Keratinocyte (primary cell): ENCODE measurements at regions not wholly inside any gene's neighbourhood (a gene's known extent, or its start where the extent isn't known, plus 50 kb on each side); places are given as distances from the start of the nearest gene placed in this dataset.

Source experiments
- DNase-seq: peaks from one replicate; pipeline ENCODE4 v3.0.0-alpha.2; 2011; ENCODE audit warnings: low read depth, missing footprints, low spot score
- FAIRE-seq: peaks from 2 replicates; lab custom pipeline; 2011; peaks lifted over from hg19 to GRCh38; lab: Jason Lieb, UNC
- H2AFZ ChIP-seq: 2 replicates; pipeline ENCODE4 v1.6.0; 2012; ENCODE audit warnings: low read length, control low read depth, inconsistent platforms; ENCODE audit not compliant: control insufficient read depth
- H3K27ac ChIP-seq: 2 replicates; pipeline ENCODE4 v1.5.1; 2011; ENCODE audit warnings: low read length; ENCODE audit not compliant: control insufficient read depth, insufficient read depth
- H3K27me3 ChIP-seq: 3 replicates; pipeline ENCODE4 v1.6.0; 2011; ENCODE audit warnings: low read length; ENCODE audit not compliant: control insufficient read depth, insufficient read depth; ENCODE audit errors: extremely low read depth
- H3K36me3 ChIP-seq, 2 experiments: 2 replicates in 1 of 2; 3 replicates in 1 of 2; pipeline ENCODE4 v1.5.1; 2011; ENCODE audit warnings: low read length in 2 of 2, mild to moderate bottlenecking in 1 of 2; ENCODE audit not compliant: control insufficient read depth in 2 of 2, insufficient read depth in 2 of 2; ENCODE audit errors: extremely low read depth in 1 of 2
- H3K4me1 ChIP-seq: 3 replicates; pipeline ENCODE4 v1.5.1; 2011; ENCODE audit warnings: low read length; ENCODE audit not compliant: control insufficient read depth, insufficient read depth; ENCODE audit errors: extremely low read depth
- H3K4me2 ChIP-seq: 3 replicates; pipeline ENCODE4 v1.6.0; 2011; ENCODE audit warnings: low read depth, low read length; ENCODE audit not compliant: control insufficient read depth, insufficient read depth; ENCODE audit errors: extremely low read depth
- H3K4me3 ChIP-seq, 3 experiments: fragments of 200-600 bp in 1 of 3; sonication (generic) in 1 of 3; 2 replicates in 2 of 3; 3 replicates in 1 of 3; pipeline ENCODE4 v1.5.1; 2011 to 2016; ENCODE audit warnings: low read length in 3 of 3, mild to moderate bottlenecking in 3 of 3, control low read depth in 2 of 3, inconsistent platforms in 1 of 3, low read depth in 1 of 3, mixed read lengths in 1 of 3, mixed run types in 1 of 3, moderate library complexity in 1 of 3; ENCODE audit not compliant: control insufficient read depth in 2 of 3, insufficient read depth in 2 of 3; ENCODE audit errors: extremely low read depth in 1 of 3
- H3K79me2 ChIP-seq: 2 replicates; pipeline ENCODE4 v1.6.0; 2012; ENCODE audit warnings: low read length; ENCODE audit not compliant: control insufficient read depth, insufficient read depth
- H3K9ac ChIP-seq: 3 replicates; pipeline ENCODE4 v1.6.0; 2011; ENCODE audit warnings: low read length; ENCODE audit not compliant: control insufficient read depth, insufficient read depth; ENCODE audit errors: extremely low read depth
- H3K9me1 ChIP-seq: 3 replicates; pipeline ENCODE4 v1.6.0; 2011; ENCODE audit warnings: low read length; ENCODE audit not compliant: control insufficient read depth, insufficient read depth; ENCODE audit errors: extremely low read depth
- H3K9me3 ChIP-seq: 2 replicates; pipeline ENCODE4 v1.5.1; 2012; ENCODE audit warnings: low read depth, low read length; ENCODE audit not compliant: control insufficient read depth
- H4K20me1 ChIP-seq: 3 replicates; pipeline ENCODE4 v1.6.0; 2011; ENCODE audit warnings: low read length; ENCODE audit not compliant: control insufficient read depth, insufficient read depth; ENCODE audit errors: extremely low read depth
- CTCF ChIP-seq, 3 experiments: IDR thresholded peaks in 1 of 3; conservative IDR thresholded peaks in 1 of 3; optimal IDR thresholded peaks in 1 of 3; 2 replicates in 2 of 3; 3 replicates in 1 of 3; pipeline versions ENCODE3 to v1.5.1; 2011; ENCODE audit warnings: low read length in 3 of 3, mild to moderate bottlenecking in 3 of 3, moderate library complexity in 2 of 3, control low read depth in 1 of 3, inconsistent platforms in 1 of 3; ENCODE audit not compliant: insufficient read depth in 2 of 3; ENCODE audit errors: extremely low read depth in 1 of 3
- EZH2 ChIP-seq: IDR thresholded peaks from one replicate; pipeline ENCODE4 v1.6.1; 2012; ENCODE audit warnings: inconsistent platforms, mild to moderate bottlenecking, low read length, moderate library complexity
- dilution Hi-C: fragments of 300-500 bp; cut with MboI; formaldehyde crosslinking; loops from one replicate; pipeline ENCODE4 v1.7.0; 2020; ENCODE audit warnings: low sequenced_read_pairs; ENCODE audit not compliant: extremely low pct_ligation_motif_present

GRCh38 chr6:22910370-22910769, 341.0 kb downstream of the HDGFL1 start:
- Histone ChIP-seq H3K27ac (no peak overlapping the region), H3K36me3 (no peaks in the 10 kb centered on the region), H3K9ac (no peak overlapping the region), H3K4me3 (no peak overlapping the region), H2AFZ (no peak overlapping the region), H3K9me3 (no peaks in the 10 kb centered on the region), H3K9me1 (no peaks in the 10 kb centered on the region), H4K20me1 (no peaks in the 10 kb centered on the region), H3K4me2 (no peak overlapping the region), H3K4me1 (no peaks in the 10 kb centered on the region), H3K79me2 (no peaks in the 10 kb centered on the region), H3K27me3 (no peaks in the 10 kb centered on the region)
- FAIRE-seq: no peak
- no peak for DNase-seq
- dilution Hi-C loops: no loop called here
- TF ChIP-seq CTCF (optimal IDR thresholded peaks at IDR 0.05 in 1 of 3, IDR thresholded peaks at IDR 0.05 in 1 of 3, conservative IDR thresholded peaks at IDR 0.05 in 1 of 3; ENCODE audit: extremely low read depth in 1 of 3, insufficient read depth in 2 of 3, low read length in 3 of 3): no peak
- TF ChIP-seq EZH2: no peak

GRCh38 chr6:22913612-22914011, 344.2 kb downstream of the HDGFL1 start:
- DNase-seq: no peak
- H3K27ac ChIP-seq: no peak overlapping the region
- H3K9ac ChIP-seq: no peak overlapping the region
- FAIRE-seq: no peak
- H3K9me3 ChIP-seq: no peaks in the 10 kb centered on the region
- no peaks in the 10 kb centered on the region for H3K9me1 ChIP-seq
- no peak overlapping the region for H3K4me3 ChIP-seq
- no peaks in the 10 kb centered on the region for H4K20me1 ChIP-seq
- no peak overlapping the region for H2AFZ ChIP-seq
- dilution Hi-C loops: no loop called here
- no peaks in the 10 kb centered on the region for H3K36me3 ChIP-seq
- no peaks in the 10 kb centered on the region for H3K79me2 ChIP-seq
- H3K4me1 ChIP-seq: no peaks in the 10 kb centered on the region
- H3K27me3 ChIP-seq: no peaks in the 10 kb centered on the region
- no peak overlapping the region for H3K4me2 ChIP-seq
- TF ChIP-seq EZH2 (no peak), CTCF (optimal IDR thresholded peaks at IDR 0.05 in 1 of 3, IDR thresholded peaks at IDR 0.05 in 1 of 3, conservative IDR thresholded peaks at IDR 0.05 in 1 of 3; ENCODE audit: extremely low read depth in 1 of 3, insufficient read depth in 2 of 3, low read length in 3 of 3) (no peak)
